ENCODE measurements at regions not wholly inside any gene's neighbourhood (a gene's known extent, or its start where the extent isn't known, plus 50 kb on each side); places are given as distances from the start of the nearest gene placed in this dataset.

GRCh38 chr6:84521511-84521910 is 242.9 kb downstream of the TBX18 start:
- DNase-seq: no peak

- DNase-seq: no peak
Measured at GRCh38 chr6:84517741-84518530, 246.5 kb downstream of the TBX18 start.

DNA sequence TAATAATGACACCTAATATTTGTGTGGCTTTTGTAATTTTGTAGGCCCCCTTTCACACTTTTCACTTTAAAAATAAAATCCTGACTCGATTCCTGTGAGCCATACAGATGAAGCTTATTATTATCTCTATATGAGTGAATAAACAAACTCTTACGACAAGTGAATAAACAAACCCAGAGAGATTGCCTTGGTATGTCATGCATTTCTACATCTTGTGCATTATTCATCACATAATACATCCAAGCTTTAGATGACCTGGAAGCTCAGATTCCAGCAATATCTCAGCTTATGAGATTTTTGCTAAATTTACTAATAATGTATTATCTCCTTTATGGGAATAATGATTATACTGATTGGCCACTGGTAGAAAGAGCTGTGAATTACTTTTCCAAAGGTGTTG is 248.2 kb downstream of the TBX18 start:
- no peak for DNase-seq

- no peak for DNase-seq
Measured at GRCh38 chr6:84515067-84515466, 249.3 kb downstream of the TBX18 start.

DNA sequence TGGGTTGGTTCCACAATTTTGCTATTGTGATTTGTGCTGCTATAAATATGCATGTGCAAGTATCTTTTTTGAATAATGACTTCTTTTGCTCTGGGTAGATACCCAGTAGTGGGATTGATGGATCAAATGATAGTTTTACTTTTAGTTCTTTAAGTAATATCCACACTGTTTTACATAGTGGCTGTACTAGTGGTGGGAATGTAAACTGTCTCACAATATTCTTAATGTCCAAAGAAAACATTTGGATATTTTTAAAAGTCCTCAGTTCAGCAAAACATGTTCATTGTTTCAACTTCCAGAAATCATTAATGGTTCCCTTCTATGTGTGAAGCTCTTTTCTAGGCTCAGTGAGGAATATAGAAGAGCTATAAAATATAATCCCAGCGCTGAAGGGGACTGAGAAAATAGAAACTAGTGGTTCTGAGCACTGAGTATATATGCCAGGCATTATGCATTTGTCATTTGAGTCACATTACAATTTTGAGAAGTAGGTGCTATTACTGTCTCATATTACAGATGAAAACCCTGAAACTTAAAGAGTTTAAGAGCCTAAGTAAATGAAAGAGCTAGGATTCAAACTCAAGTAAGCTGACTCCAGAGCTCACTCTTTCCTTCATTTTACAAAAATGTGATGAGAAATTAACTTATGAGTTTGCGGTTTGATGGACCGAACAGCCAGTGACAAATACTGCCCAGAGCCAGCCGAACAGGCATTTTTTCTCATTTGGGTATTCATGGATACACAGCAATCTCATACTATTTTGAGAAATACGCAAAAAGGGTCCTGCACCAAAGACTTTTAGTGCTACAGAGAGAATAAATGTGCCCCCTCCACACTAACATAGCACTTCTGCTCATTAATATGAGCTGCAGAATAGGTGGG is 250.1 kb downstream of the TBX18 start:
- no peak for DNase-seq

- no peak for DNase-seq
Measured at GRCh38 chr6:84512391-84512790, 252.0 kb downstream of the TBX18 start.

GRCh38 chr6:84511929-84512328 is 252.5 kb downstream of the TBX18 start:
- no peak for DNase-seq

GRCh38 chr6:84508981-84509380 is 255.4 kb downstream of the TBX18 start:
- DNase-seq: no peak

- DNase-seq: no peak
Measured at GRCh38 chr6:84508334-84508733, 256.1 kb downstream of the TBX18 start.

DNA sequence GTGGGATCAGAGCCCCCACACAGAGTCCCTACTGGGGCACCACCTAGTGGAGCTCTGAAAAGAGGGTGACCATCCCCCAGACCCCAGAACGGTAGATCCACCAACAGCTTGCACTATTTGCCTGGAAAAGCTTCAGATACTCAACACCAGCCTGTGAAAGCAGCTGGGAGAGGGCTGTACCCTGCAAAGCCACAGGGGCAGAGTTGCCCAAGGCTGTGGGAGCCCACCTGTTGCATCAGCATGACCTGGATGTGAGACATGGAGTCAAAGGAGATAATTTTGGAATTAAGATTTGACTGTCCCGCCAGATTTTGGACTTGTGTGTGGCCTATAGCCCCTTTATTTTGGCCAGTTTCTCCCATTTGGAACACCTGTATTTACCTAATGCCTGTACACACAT is 260.4 kb downstream of the TBX18 start:
- no peak for DNase-seq

- no peak for DNase-seq
Measured at GRCh38 chr6:84501315-84501714, 263.1 kb downstream of the TBX18 start.

DNA sequence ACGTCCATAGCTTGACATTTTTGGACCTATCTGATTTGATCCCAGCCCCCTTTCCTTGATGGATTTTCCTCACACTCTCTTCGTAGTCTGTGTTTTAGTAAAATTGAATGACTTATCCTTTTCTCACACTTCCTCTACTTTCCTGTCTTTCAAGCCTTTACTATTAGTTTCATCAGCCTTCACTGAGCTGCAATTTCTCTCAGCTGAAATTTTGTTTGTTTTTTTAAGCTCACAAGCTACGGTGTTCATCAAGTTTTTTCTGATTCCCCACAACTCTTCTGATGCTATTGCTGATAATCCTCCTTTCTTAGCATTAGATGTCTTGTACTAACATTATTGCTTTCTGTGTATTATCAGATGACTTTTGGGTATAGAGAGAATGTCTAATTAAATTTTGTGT is 263.7 kb downstream of the TBX18 start:
- DNase-seq: no peak

DNA sequence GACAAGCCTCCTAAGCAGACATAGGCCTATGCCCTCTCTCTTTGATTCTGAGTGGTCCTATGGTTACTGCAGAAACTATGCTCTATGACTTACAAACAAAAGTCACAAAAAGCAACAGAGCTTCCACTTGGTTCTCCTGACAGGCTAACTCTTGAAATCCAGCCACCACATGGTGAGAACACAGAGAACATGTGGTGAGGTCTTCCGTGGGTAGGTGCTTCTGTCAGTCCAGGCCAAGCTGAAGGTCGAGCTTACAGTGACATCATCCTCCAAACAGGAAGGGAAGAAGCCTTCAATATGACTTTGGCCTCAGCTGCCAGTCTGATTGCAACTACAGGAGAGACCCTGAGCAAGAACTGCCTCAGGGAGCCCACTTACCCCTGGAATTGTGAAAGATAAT is 265.5 kb downstream of the TBX18 start:
- no peak for DNase-seq

GRCh38 chr6:84492241-84493165 is 265.1 kb upstream of the CEP162 start:
- DNase-seq: no peak

- DNase-seq: no peak
Measured at GRCh38 chr6:84489598-84489997, 262.2 kb upstream of the CEP162 start.

DNA sequence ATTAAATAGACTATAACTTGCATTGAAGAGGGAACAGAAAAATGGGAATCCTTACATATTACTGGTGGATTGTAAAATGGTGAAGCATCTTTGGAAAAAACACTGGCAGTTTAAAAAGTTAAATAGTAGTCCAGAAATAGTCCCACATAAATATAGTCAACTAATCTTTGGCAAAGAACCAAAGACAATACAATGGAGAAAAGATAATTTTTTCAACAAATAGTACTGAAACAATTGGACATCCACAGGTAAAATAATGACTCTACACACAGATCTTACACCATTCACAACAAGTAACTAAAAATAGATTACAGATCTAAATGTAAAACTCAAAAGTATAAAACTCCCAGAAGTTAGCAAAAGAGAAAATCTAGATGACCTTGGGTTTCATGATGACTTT is 259.1 kb upstream of the CEP162 start:
- DNase-seq: no peak

- no peak for DNase-seq
Measured at GRCh38 chr6:84469144-84469543, 241.7 kb upstream of the CEP162 start.

- DNase-seq: peak; percentile 14
Measured at GRCh38 chr6:84467296-84467695, 239.9 kb upstream of the CEP162 start.

DNA sequence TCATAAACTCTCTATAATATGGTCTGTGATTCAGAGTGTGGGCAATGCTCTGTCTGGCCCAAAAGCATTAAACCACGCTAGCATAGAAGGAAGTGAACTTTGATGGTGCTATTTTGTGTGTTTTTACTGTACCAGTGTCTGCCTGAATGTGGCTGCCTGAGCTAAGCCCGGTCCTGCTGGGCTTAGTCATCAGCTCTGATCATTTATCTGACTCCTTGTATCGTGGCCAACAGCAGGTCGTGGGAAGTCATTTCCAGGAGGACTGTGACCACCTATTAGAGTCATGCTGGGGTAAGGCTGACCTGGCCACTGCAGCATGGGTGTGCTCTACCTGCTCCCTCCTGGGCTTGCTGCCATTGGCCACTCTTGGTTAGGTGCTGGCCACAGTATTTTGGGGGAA is 239.1 kb upstream of the CEP162 start:
- DNase-seq: peak; percentile 2

DNA sequence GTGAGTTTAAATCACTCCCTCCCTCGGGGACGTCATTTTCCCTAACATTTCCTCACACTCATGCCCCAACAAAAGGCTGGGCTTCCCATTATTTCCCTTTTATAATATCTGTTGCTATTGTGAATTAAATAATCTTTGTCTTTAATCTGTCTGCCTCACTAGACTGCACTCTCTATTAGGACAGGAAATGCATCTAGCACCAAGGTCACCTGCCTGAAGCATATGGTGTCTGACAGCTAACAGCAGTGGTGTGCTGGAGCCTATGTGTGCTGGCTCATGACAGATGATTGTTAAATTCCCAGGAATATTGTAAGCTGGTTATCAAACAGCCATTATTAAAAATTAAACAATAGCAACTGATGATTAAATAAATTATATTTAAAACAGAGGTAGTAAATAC is 237.0 kb upstream of the CEP162 start:
- DNase-seq: no peak

DNA sequence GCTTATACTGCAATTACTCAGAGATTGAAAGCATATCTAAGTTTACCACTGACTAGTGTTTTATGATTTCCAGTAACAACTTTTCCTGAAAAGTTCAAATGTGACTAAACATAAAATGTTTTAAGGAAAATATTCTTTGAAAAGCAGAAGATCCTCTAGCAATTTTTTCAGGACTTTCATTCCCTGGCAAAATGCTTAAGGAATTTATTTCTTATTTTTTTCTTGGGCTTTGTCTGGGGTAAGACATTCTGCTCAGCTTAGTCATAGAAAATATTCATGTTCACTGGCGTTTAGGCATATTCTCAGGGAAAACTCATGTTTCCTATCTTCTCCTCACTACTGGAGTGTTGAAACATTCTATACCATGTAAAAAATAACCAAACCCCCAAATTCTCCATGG is 235.3 kb upstream of the CEP162 start:
- no peak for DNase-seq

GRCh38 chr6:84461461-84461860 is 234.0 kb upstream of the CEP162 start:
- DNase-seq: no peak

DNA sequence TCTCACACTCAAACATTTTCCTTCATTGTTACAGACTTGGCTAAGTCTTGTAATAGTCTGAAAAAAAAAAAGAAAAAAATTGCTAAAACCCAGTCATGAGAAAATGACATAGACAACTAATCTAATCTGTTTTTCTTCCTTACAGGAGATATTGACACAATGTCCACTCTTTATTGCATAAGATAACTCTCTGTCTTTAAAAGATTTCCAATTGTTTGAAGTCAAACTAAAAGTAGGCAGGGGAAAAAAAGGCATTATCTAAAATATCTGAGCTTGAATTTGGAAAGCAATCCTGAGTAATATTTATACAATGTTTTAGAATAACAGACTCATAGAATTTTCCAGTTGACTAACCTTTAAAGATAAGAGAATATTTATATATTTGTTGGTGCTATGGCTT is 233.0 kb upstream of the CEP162 start:
- DNase-seq: no peak

Measured in NCI-H2029 (cell line).